T-helper 17 cell (primary cell): ENCODE measurements at regions not wholly inside any gene's neighbourhood (a gene's known extent, or its start where the extent isn't known, plus 50 kb on each side); places are given as distances from the start of the nearest gene placed in this dataset.
"Not testable (repeated sequence)": the region's sequence is repeated elsewhere in the genome, so short reads cannot be mapped to it uniquely, and the experiment has no call there.

Experiments
- ATAC-seq: fragments of 150-1000 bp; cut with Tn5 transposase; 2 replicates; pipeline ENCODE4 v1.10.0; 2021; ENCODE audit warnings: mild to moderate bottlenecking, moderate library complexity
- DNase-seq, 3 donors: peaks; one replicate each; pipeline versions ENCODE4 v3.0.0 to v3.0.0-alpha.2; 2020 to 2021
- H3K9me3 ChIP-seq: one replicate; pipeline ENCODE4 v1.7.0; 2013; ENCODE audit warnings: low read length, mild to moderate bottlenecking; ENCODE audit not compliant: control insufficient read depth, poor library complexity, severe bottlenecking
- H3K27ac Mint-ChIP-seq: one replicate; pipeline ENCODE4 v1.8.0; 2022; ENCODE audit warnings: mild to moderate bottlenecking, moderate library complexity, mixed read lengths
- H3K27me3 Mint-ChIP-seq: one replicate; pipeline ENCODE4 v1.8.0; 2022; ENCODE audit warnings: mixed read lengths
- H3K36me3 Mint-ChIP-seq: one replicate; pipeline ENCODE4 v1.8.0; 2022; ENCODE audit warnings: low read depth, mixed read lengths
- H3K4me1 Mint-ChIP-seq: one replicate; pipeline ENCODE4 v1.8.0; 2022; ENCODE audit warnings: mild to moderate bottlenecking, mixed read lengths
- H3K4me3 Mint-ChIP-seq: one replicate; pipeline ENCODE4 v1.8.0; 2022; ENCODE audit warnings: mild to moderate bottlenecking, moderate library complexity, mixed read lengths

DNA sequence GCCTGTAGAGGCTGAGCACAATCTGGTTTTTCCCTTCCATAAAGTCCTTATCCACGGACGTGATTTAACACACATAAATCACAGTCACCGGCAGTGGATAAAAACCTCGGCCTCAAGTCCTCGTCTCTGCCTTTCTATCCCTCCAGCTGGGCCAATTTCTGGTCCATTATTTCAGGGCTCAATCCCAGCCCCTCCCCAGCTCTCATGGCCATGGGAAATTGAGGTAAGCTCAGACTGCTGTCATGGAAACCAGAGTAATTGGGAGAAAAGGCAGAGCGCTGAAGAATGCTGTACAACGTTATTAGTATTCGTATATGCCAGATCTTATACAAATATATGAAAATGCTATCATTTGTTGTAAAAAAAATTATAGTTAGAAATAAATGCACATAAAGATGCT lies 86.2 kb upstream of the USP29 start:
- no peaks in the 10 kb centered on the region for H3K9me3 ChIP-seq
- Mint-ChIP-seq H3K27me3 (no peaks in the 10 kb centered on the region), H3K36me3 (no peaks in the 10 kb centered on the region), H3K27ac (no peak overlapping the region), H3K4me1 (no peaks in the 10 kb centered on the region), H3K4me3 (no peak overlapping the region)
- no peak for DNase-seq
- no peak for ATAC-seq

DNA sequence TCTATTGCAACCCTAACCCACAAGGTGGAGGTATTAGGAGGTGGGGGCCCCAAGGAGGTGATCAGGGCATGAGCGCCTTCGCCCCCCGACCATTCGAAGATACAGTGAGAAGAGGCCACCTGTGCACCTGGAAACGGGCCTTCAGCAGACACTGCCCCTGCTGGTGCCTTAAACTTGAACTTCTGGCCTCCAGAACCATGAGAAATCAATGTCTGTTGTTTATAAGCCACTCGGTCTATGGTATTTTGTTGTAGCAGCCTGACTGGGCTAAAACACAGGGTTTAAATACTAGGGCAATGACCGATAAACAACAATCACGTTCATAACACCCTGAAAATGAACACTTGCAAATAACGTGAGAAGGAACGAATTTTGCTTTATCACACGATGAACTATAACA lies 85.2 kb upstream of the USP29 start:
- H3K27ac Mint-ChIP-seq: no peak overlapping the region
- H3K9me3 ChIP-seq: no peaks in the 10 kb centered on the region
- no peak overlapping the region for H3K4me3 Mint-ChIP-seq
- DNase-seq: no peak
- no peaks in the 10 kb centered on the region for H3K4me1 Mint-ChIP-seq
- no peak for ATAC-seq
- H3K36me3 Mint-ChIP-seq: no peaks in the 10 kb centered on the region
- no peaks in the 10 kb centered on the region for H3K27me3 Mint-ChIP-seq

DNA sequence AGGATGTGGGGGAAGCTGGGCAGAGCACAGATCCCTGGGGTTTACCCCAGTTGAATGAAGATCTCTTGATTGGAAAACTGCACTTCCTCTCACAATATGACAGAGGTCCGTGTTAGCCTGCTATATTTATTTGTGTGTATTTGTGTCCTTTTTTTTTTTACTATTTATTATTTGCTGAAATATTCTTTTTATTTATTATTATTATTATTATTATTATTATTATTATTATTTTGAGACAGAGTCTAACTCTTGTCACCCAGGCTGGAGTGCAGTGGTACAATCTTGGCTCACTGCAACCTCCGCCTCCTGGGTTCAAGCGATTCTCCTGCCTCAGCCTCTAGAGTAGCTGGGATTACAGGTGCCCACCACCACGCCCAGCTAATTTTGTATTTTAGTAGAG lies 84.0 kb upstream of the USP29 start:
- DNase-seq, H3K27me3 Mint-ChIP-seq, H3K4me3 Mint-ChIP-seq, H3K4me1 Mint-ChIP-seq, H3K36me3 Mint-ChIP-seq, ATAC-seq, H3K9me3 ChIP-seq, H3K27ac Mint-ChIP-seq: not testable (repeated sequence)

DNA sequence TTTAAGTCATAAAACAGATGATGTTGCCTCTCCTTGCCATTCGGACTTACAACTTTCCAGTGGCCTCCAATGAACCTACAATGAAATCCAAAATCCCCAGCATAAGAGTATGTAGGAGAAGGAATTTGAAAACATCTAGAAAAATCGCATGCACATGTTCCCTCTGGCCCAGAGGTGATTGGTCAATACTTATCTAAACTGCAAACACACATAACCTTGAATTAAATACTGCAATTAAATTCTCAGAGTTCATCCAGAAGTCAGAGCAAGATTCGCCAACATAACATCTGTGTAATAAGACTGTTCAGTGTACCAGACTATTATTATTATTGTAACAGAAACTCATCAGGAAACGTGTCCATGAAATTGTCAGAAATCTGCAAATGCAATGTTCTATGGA lies 82.2 kb upstream of the USP29 start:
- ATAC-seq (no peak), DNase-seq (no peak)
- H3K4me3 Mint-ChIP-seq: no peak overlapping the region
- H3K27ac Mint-ChIP-seq: no peak overlapping the region
- H3K9me3 ChIP-seq: no peaks in the 10 kb centered on the region
- H3K4me1 Mint-ChIP-seq: no peaks in the 10 kb centered on the region
- H3K27me3 Mint-ChIP-seq: no peaks in the 10 kb centered on the region
- no peaks in the 10 kb centered on the region for H3K36me3 Mint-ChIP-seq

DNA sequence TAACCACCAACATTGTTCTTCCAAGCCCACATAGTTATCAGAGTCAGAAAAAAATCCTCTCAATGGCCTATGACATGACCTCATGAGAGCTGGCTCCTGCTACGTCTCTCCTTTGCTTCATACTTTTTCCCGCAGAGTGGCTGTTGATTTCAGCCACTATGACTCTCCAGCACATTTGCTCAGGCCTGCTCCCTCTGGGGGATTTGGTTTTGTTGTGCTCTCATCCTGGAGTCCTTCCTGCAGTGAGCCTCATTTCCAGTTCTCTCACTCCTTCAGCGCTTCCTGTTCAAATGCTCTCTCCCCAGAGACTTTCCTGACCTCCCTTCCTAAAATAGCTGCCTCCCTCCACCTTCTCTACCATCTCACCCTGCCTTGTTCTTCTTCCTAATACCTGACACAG lies 72.0 kb upstream of the USP29 start:
- no peaks in the 10 kb centered on the region for H3K9me3 ChIP-seq
- H3K36me3 Mint-ChIP-seq: no peaks in the 10 kb centered on the region
- H3K4me3 Mint-ChIP-seq: no peak overlapping the region
- no peaks in the 10 kb centered on the region for H3K27me3 Mint-ChIP-seq
- no peak for ATAC-seq
- DNase-seq: no peak
- no peaks in the 10 kb centered on the region for H3K4me1 Mint-ChIP-seq
- H3K27ac Mint-ChIP-seq: no peak overlapping the region

DNA sequence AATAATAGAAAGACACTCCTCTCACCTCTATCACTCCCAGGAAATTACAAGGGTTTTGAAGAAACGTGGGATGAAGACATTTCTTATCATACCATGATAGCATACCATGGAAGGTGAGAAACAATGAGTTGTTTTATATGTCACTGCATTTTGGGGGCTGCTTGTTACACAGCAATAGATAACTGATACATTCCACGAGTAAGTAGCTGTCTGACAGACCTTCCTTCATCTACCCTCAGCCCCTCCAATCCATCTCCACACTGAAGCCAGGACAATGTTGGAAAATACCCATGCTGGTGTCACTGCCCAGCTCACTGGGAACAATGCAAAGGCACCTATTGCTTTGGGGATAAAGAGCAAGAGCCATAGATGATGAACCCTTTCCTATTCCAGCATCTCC lies 68.9 kb upstream of the USP29 start:
- no peaks in the 10 kb centered on the region for H3K9me3 ChIP-seq
- no peaks in the 10 kb centered on the region for H3K4me1 Mint-ChIP-seq
- no peak overlapping the region for H3K4me3 Mint-ChIP-seq
- DNase-seq (no peak), ATAC-seq (no peak)
- H3K27me3 Mint-ChIP-seq: no peaks in the 10 kb centered on the region
- no peaks in the 10 kb centered on the region for H3K36me3 Mint-ChIP-seq
- H3K27ac Mint-ChIP-seq: no peak overlapping the region

DNA sequence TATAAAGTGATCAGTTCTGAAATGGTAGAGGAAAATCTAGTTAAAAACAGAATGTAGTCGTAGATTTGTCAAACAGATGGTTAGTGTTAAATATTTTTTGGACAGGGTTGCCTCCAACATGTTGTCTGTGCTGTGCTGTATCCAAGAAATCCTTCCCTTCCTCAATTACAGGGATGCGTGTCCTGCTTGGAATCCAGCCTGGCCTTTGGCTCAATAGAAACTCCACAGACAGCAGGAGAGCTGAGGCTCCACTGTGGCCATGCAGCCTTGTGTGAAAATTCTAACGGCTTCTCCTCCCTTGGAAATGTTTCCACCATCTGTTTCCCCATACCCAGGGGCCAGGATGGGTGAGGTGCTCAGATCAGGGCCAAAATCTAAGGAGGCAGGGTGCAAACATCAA lies 67.7 kb upstream of the USP29 start:
- no peaks in the 10 kb centered on the region for H3K36me3 Mint-ChIP-seq
- H3K27me3 Mint-ChIP-seq: no peaks in the 10 kb centered on the region
- no peak for DNase-seq
- no peak overlapping the region for H3K27ac Mint-ChIP-seq
- no peak for ATAC-seq
- no peak overlapping the region for H3K4me3 Mint-ChIP-seq
- H3K9me3 ChIP-seq: no peaks in the 10 kb centered on the region
- H3K4me1 Mint-ChIP-seq: no peaks in the 10 kb centered on the region

DNA sequence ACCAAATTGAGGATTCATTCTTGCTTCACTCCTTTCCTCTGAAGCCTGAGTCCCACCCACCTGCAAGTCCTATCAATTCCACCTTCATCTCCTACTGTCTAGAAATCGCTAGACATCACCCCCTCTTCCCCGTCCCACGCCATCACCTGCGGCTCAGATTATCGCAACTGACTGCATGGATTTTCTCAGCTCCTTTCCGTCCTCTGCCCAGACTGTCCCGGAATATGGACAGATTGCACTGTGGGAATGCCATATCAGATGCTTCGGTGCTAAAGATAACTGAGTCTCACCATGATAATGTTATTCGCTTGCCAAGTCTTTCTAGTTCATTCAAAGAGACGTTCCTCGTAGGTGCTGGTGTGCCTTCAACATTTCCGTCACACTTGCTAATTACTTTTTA lies 66.4 kb upstream of the USP29 start:
- H3K4me3 Mint-ChIP-seq: no peak overlapping the region
- no peaks in the 10 kb centered on the region for H3K9me3 ChIP-seq
- DNase-seq (no peak), ATAC-seq (no peak)
- no peak overlapping the region for H3K27ac Mint-ChIP-seq
- H3K36me3 Mint-ChIP-seq: no peaks in the 10 kb centered on the region
- H3K4me1 Mint-ChIP-seq: no peaks in the 10 kb centered on the region
- no peaks in the 10 kb centered on the region for H3K27me3 Mint-ChIP-seq

DNA sequence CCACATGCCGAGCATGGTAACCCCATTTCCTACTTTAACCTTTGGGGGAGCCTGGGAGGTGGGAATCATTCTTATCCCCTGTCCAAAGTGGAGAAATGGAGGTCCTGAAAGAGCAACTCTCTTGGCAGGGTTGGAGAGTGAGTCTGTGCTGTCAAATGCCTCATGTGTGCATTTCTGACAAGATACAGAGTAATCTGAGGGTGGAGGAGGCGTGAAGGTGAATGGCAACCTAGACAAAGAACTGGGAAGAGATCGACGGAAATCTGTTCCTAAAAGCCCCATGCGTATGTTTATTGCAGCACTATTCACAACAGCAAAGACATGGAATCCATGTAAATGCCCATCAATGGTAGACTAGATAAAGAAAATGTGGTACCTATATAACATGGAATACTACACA lies 63.8 kb upstream of the USP29 start:
- Mint-ChIP-seq H3K27me3 (no peaks in the 10 kb centered on the region), H3K36me3 (no peaks in the 10 kb centered on the region), H3K27ac (no peak overlapping the region), H3K4me1 (no peaks in the 10 kb centered on the region), H3K4me3 (no peak overlapping the region)
- no peaks in the 10 kb centered on the region for H3K9me3 ChIP-seq
- ATAC-seq: no peak
- DNase-seq: no peak

DNA sequence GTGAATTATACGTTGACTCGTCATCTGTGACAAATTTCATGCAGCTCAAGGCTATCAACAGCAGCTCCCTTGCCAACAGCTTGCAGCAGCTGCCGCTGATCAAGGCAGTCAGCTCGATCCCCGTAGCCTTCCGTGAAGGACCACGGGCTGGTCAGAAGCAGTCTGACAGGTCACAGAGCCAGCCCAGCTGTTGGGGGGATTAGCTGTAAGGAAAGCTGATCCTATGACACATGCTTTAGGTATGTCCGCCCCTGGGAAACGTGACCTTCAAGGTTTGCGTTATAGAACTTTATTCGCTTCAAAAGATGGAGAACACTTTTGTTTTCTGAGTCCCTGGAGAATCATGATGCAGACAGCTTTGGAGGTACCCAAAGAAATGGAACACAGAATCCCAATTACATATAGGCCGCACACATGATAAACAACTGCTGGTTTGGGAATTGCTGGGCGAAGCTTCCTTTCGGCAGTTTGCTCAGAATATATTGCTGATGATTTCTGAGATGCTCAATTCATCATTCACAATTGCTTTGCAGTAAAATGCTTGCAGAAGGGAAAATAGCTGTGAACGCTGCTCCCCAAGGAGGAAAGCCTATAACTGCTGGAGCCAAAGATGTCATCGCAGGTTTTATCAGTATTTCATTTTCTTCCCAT lies 62.6 kb upstream of the USP29 start:
- H3K27me3 Mint-ChIP-seq: no peaks in the 10 kb centered on the region
- DNase-seq (no peak), ATAC-seq (no peak)
- no peaks in the 10 kb centered on the region for H3K9me3 ChIP-seq
- no peaks in the 10 kb centered on the region for H3K36me3 Mint-ChIP-seq
- no peaks in the 10 kb centered on the region for H3K4me1 Mint-ChIP-seq
- no peak overlapping the region for H3K4me3 Mint-ChIP-seq
- no peak overlapping the region for H3K27ac Mint-ChIP-seq

DNA sequence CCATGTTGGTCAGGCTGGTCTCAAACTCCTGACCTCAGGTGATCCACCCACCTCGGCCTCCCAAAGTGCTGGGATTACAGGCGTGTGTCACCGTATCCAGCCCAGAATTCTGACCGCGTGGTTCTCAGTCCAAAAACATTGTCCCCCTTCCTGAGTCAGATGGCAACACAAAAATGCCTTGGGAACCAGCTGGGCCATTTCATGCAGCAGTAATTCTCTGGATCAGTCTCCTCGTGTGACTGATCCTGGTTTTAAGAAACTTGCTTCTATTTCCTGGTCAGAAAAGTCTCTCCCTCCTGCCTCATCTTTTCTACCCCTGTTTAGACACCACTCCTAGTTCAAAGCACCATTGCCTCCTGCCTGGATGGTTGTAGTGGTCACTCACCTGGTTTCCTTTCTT lies 60.9 kb upstream of the USP29 start:
- no peaks in the 10 kb centered on the region for H3K27me3 Mint-ChIP-seq
- DNase-seq: no peak
- no peak overlapping the region for H3K27ac Mint-ChIP-seq
- no peak for ATAC-seq
- no peaks in the 10 kb centered on the region for H3K36me3 Mint-ChIP-seq
- H3K4me3 Mint-ChIP-seq: no peak overlapping the region
- peaks cover under 1% of the 10 kb centered on the region for H3K9me3 ChIP-seq
- no peaks in the 10 kb centered on the region for H3K4me1 Mint-ChIP-seq

DNA sequence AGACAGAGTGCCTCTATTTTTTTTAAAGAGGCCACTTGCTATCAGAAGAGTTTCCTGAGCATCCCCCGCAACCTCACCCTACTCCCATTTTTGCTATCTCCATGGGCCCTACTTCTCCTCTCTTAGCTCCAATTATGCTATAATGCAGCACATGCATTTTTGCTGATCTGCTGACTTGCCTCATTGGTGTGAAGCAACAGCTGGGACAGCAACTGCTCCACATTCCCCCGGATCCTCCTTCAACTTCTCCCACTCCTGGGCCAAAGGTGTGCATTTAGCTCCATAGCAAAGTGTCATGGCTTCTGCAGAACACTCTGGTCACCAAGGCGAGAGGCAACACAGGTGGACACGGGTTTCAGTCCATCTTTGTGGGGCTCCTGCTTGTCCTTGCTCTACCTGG lies 56.7 kb upstream of the USP29 start:
- no peak overlapping the region for H3K27ac Mint-ChIP-seq
- H3K4me1 Mint-ChIP-seq: no peaks in the 10 kb centered on the region
- H3K9me3 ChIP-seq: peaks cover 2% of the 10 kb centered on the region
- ATAC-seq (no peak), DNase-seq (no peak)
- H3K4me3 Mint-ChIP-seq: no peak overlapping the region
- no peaks in the 10 kb centered on the region for H3K27me3 Mint-ChIP-seq
- no peaks in the 10 kb centered on the region for H3K36me3 Mint-ChIP-seq

DNA sequence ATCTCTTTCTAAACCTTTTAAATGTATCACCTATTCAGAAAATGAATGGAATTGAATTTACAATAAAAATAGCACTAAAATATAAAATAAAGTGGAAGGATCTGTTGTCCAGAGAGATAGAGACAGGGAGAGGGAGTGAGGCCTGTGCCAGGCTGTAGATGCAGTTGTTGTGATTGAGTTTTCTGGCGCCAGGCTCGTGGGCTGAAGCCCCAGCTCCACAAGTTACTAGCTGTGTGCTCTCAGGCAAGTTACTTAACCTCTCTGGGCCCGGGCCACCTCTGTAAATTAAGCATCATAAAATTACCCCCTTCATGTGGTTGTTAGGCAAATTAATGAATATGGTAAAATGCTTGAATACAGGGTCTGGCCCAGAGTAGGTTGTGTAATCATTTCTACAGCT lies 52.3 kb upstream of the USP29 start:
- no peaks in the 10 kb centered on the region for H3K27me3 Mint-ChIP-seq
- H3K36me3 Mint-ChIP-seq: no peaks in the 10 kb centered on the region

DNA sequence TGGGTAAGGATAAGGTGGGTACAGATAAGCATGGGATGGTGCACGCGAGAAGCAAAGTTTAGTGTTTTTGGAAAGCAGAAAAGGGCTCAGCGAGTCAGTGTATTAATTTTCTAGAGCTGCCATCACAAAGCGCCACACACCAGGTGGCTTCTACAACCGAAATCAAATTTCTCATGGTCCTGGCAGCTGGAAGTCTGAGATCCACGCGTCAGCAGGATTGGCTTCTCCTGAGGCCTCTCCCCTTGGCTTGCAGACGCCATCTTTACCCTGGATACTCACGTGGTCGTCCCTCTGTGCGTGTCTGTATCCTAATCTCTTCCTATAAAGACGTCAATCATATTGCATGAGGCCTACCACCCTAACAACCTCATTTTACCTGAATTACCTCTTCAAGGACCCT lies 51.5 kb upstream of the USP29 start:
- ATAC-seq (no peak), DNase-seq (no peak)
- Mint-ChIP-seq H3K4me3 (no peak overlapping the region), H3K27me3 (no peaks in the 10 kb centered on the region), H3K27ac (no peak overlapping the region), H3K4me1 (no peaks in the 10 kb centered on the region), H3K36me3 (no peaks in the 10 kb centered on the region)
- H3K9me3 ChIP-seq: peaks cover 2% of the 10 kb centered on the region

More for the DNA sequence above, 52.3 kb upstream of the USP29 start:
- H3K4me1 Mint-ChIP-seq: no peaks in the 10 kb centered on the region
- no peak for ATAC-seq
- DNase-seq: no peak
- peaks cover 2% of the 10 kb centered on the region for H3K9me3 ChIP-seq
- H3K27ac Mint-ChIP-seq: no peak overlapping the region
- no peak overlapping the region for H3K4me3 Mint-ChIP-seq
